Ovary (tissue), 7 donors: ENCODE measurements at regions not wholly inside any gene's neighbourhood (a gene's known extent, or its start where the extent isn't known, plus 50 kb on each side); places are given as distances from the start of the nearest gene placed in this dataset.

Source experiments
- DNase-seq, 5 donors: peaks; one replicate each; pipeline ENCODE4 v3.0.0-alpha.2; 2019 to 2020
- H3K27ac ChIP-seq, 2 donors: fragments of 200-600 bp; one replicate each; pipeline versions ENCODE4 v1.5.1 to v1.8.0; 2019 to 2022
- H3K27me3 ChIP-seq: fragments of 200-600 bp; one replicate; pipeline ENCODE4 v1.8.0; 2022
- H3K36me3 ChIP-seq: fragments of 200-600 bp; sonication (generic); one replicate; pipeline ENCODE4 v1.5.1; 2019
- H3K4me1 ChIP-seq: one replicate; pipeline ENCODE4 v1.8.1; 2013; ENCODE audit warnings: mild to moderate bottlenecking, moderate library complexity; ENCODE audit not compliant: insufficient read depth
- H3K4me3 ChIP-seq: fragments of 200-600 bp; sonication (generic); one replicate; pipeline ENCODE4 v1.5.1; 2017
- H3K9me3 ChIP-seq, 2 donors: fragments of 200-600 bp in 1 of 2; sonication (generic) in 1 of 2; one replicate each; pipeline versions ENCODE4 v1.5.1 to v1.8.1; 2013 to 2019; ENCODE audit warnings: mild to moderate bottlenecking in 1 of 2, moderate library complexity in 1 of 2
- CTCF ChIP-seq, 3 donors: fragments of 450-650 bp in 2 of 3; fragments of 200-600 bp in 1 of 3; IDR thresholded peaks; one replicate each; pipeline versions ENCODE4 v1.5.1 to v1.8.0; 2016 to 2022; ENCODE audit warnings: antibody characterized with exemption in 3 of 3, mild to moderate bottlenecking in 1 of 3
- EP300 ChIP-seq: sonication (generic); formaldehyde crosslinking; IDR thresholded peaks from one replicate; pipeline ENCODE4 v1.6.1; 2017; ENCODE audit warnings: antibody characterized with exemption
- POLR2A ChIP-seq: fragments of 450-650 bp; IDR thresholded peaks from one replicate; pipeline ENCODE4 v1.6.1; 2017; ENCODE audit warnings: antibody characterized with exemption, mild to moderate bottlenecking, moderate library complexity
- WGBS, 3 donors: extraction: QIAGEN DNeasy Blood & Tissue Kit in 1 of 3; methylation state at CpG; one replicate each; pipeline versions ENCODE4 v1.1.5 to v1.1.7; 2013 to 2017; 5-methylcytosine and 5-hydroxymethylcytosine counted together
- intact Hi-C, 4 donors: fragments of 100-400 bp; cut with DNase I; formaldehyde crosslinking; loops; one replicate each; pipeline versions ENCODE4 v1.11.0 to v1.15.1; 2022 to 2023
- donor health status: DM: no; HTN: no; CAD: no; lungs with moderate emphysema.
- donor health status: DM: no; HTN: no; CAD: no.
- donor health status: Bipolar disorder and iron deficiency.
- donor health status: DM: no; HTN: no; CAD: no.
- donor health status: DM: yes; HTN: yes; CAD: no.

GRCh38 chr3:109728861-109729494 is 391.6 kb upstream of the DPPA4 start:
- Histone ChIP-seq H3K27me3 (no peaks in the 10 kb centered on the region), H3K4me1 (no peaks in the 10 kb centered on the region), H3K27ac (no peak overlapping the region), H3K36me3 (no peaks in the 10 kb centered on the region), H3K4me3 (no peak overlapping the region), H3K9me3 (no peaks in the 10 kb centered on the region)
- WGBS, 3 donors: 68 to 79% (median 70%) methylated on average over 1 of the region's 1 CpG
- TF ChIP-seq EP300 (no peak), CTCF (IDR thresholded peaks at IDR 0.05) (no peak), POLR2A (no peak)
- no peak for DNase-seq
- intact Hi-C loops: no loop called here

GRCh38 chr3:109731639-109732473 is 394.5 kb upstream of the DPPA4 start:
- no peaks in the 10 kb centered on the region for H3K4me1 ChIP-seq
- DNase-seq: peak in 2 of 5 donors; percentile 21 to 51
- H3K27ac ChIP-seq: no peak overlapping the region
- WGBS, 3 donors: 59 to 64% (median 63%) methylated on average over 6 of the region's 6 CpGs
- intact Hi-C loops: no loop called here
- no peak overlapping the region for H3K4me3 ChIP-seq
- no peaks in the 10 kb centered on the region for H3K36me3 ChIP-seq
- H3K27me3 ChIP-seq: no peaks in the 10 kb centered on the region
- no peaks in the 10 kb centered on the region for H3K9me3 ChIP-seq
- TF ChIP-seq POLR2A: no peak
- peak; percentile 41 to 66 (median 62) for TF ChIP-seq CTCF (IDR thresholded peaks at IDR 0.05)
- TF ChIP-seq EP300: no peak

- WGBS, 3 donors: 56 to 61% (median 58%) methylated on average over 3 of the region's 3 CpGs
- Histone ChIP-seq H3K36me3 (no peaks in the 10 kb centered on the region), H3K4me1 (no peaks in the 10 kb centered on the region), H3K27me3 (no peaks in the 10 kb centered on the region), H3K4me3 (no peak overlapping the region), H3K9me3 (no peaks in the 10 kb centered on the region), H3K27ac (no peak overlapping the region)
- DNase-seq: no peak
- intact Hi-C loops: no loop called here
- TF ChIP-seq CTCF (IDR thresholded peaks at IDR 0.05): no peak
Observed at GRCh38 chr3:109743981-109744380, 406.6 kb upstream of the DPPA4 start.

- 74 to 80% (median 76%) methylated on average over 5 of the region's 5 CpGs for WGBS, 3 donors
- no peak for DNase-seq
- no peaks in the 10 kb centered on the region for H3K36me3 ChIP-seq
- no peak for TF ChIP-seq POLR2A
- no peak for TF ChIP-seq EP300
- no peak for TF ChIP-seq CTCF (IDR thresholded peaks at IDR 0.05)
- H3K27ac ChIP-seq: no peak overlapping the region
- no peaks in the 10 kb centered on the region for H3K9me3 ChIP-seq
- H3K27me3 ChIP-seq: no peaks in the 10 kb centered on the region
- H3K4me3 ChIP-seq: no peak overlapping the region
- no peaks in the 10 kb centered on the region for H3K4me1 ChIP-seq
- intact Hi-C loops: no loop called here
Observed at GRCh38 chr3:109772520-109772919, 435.2 kb upstream of the DPPA4 start.
